ENCODE measurements at regions not wholly inside any gene's neighbourhood (a gene's known extent, or its start where the extent isn't known, plus 50 kb on each side); places are given as distances from the start of the nearest gene placed in this dataset.

GRCh38 chr12:91998316-91998715 lies 147.3 kb downstream of the BTG1 start:
- TF ChIP-seq CTCF (conservative IDR thresholded peaks at IDR 0.05; ENCODE audit: low read length) (no peak), EZH2phosphoT487 (IDR thresholded peaks at IDR 0.05; ENCODE audit: borderline replicate concordance, low read depth, low read length) (no peak)
